ENCODE measurements at regions not wholly inside any gene's neighbourhood (a gene's known extent, or its start where the extent isn't known, plus 50 kb on each side); places are given as distances from the start of the nearest gene placed in this dataset.
"Not testable (repeated sequence)": the region's sequence is repeated elsewhere in the genome, so short reads cannot be mapped to it uniquely, and the experiment has no call there.

- DNase-seq = no peak
These were observed 1290.8 kb upstream of the CDH9 start for GRCh38 chr5:28329176-28329575.

- DNase-seq = no peak
These were observed 1290.3 kb upstream of the CDH9 start for GRCh38 chr5:28328681-28329080.

GRCh38 chr5:28324174-28324573 lies 1285.8 kb upstream of the CDH9 start:
- DNase-seq = no peak

- no peak for DNase-seq
These were observed 1275.6 kb upstream of the CDH9 start for GRCh38 chr5:28313953-28314352.

GRCh38 chr5:28313321-28313951 lies 1275.0 kb upstream of the CDH9 start:
- no peak for DNase-seq

GRCh38 chr5:28310696-28311095 lies 1272.3 kb upstream of the CDH9 start:
- DNase-seq = no peak

GRCh38 chr5:28305891-28306290 lies 1267.5 kb upstream of the CDH9 start:
- no peak for DNase-seq

GRCh38 chr5:28301712-28302111 lies 1263.3 kb upstream of the CDH9 start:
- DNase-seq = no peak

GRCh38 chr5:28296254-28297013 lies 1258.0 kb upstream of the CDH9 start:
- no peak for DNase-seq

- DNase-seq = not testable (repeated sequence)
These were observed 1248.6 kb upstream of the CDH9 start for GRCh38 chr5:28287021-28287420.

- no peak for DNase-seq
These were observed 1248.2 kb upstream of the CDH9 start for GRCh38 chr5:28286566-28286965.

- no peak for DNase-seq
These were observed 1246.4 kb upstream of the CDH9 start for GRCh38 chr5:28284788-28285187.

- DNase-seq = no peak
These were observed 1243.0 kb upstream of the CDH9 start for GRCh38 chr5:28281351-28281750.

GRCh38 chr5:28275931-28276330 lies 1237.5 kb upstream of the CDH9 start:
- DNase-seq = no peak

- DNase-seq = no peak
These were observed 1231.6 kb upstream of the CDH9 start for GRCh38 chr5:28269978-28270377.

- no peak for DNase-seq
These were observed 1227.5 kb upstream of the CDH9 start for GRCh38 chr5:28265877-28266276.

GRCh38 chr5:28254846-28255245 lies 1216.5 kb upstream of the CDH9 start:
- DNase-seq = no peak

GRCh38 chr5:28253431-28253830 lies 1215.0 kb upstream of the CDH9 start:
- DNase-seq = no peak

GRCh38 chr5:28249771-28250415 lies 1211.5 kb upstream of the CDH9 start:
- no peak for DNase-seq

- DNase-seq = no peak
These were observed 1196.1 kb upstream of the CDH9 start for GRCh38 chr5:28234356-28234968.

GRCh38 chr5:28226407-28226806 lies 1188.0 kb upstream of the CDH9 start:
- no peak for DNase-seq

GRCh38 chr5:28219539-28219938 lies 1181.2 kb upstream of the CDH9 start:
- no peak for DNase-seq

GRCh38 chr5:28217695-28218094 lies 1179.3 kb upstream of the CDH9 start:
- no peak for DNase-seq

GRCh38 chr5:28216939-28217360 lies 1178.6 kb upstream of the CDH9 start:
- DNase-seq = no peak

Data from stimulated activated naive CD4-positive, alpha-beta T cell (primary cell).